HCT116 (cell line): ENCODE measurements at regions not wholly inside any gene's neighbourhood (a gene's known extent, or its start where the extent isn't known, plus 50 kb on each side); places are given as distances from the start of the nearest gene placed in this dataset.

ENCODE experiments used
- ATAC-seq: fragments of 200-7000 bp; cut with Tn5 transposase; 2 replicates; pipeline ENCODE4 v1.9.1; 2020; ENCODE audit warnings: mild to moderate bottlenecking, moderate library complexity
- BruUV-seq: library from RNA; stranded (reverse); fragments of 400-500 nt; replicated peaks from 2 replicates; lab custom pipeline; 2021; lab: Mats Ljungman, UMichigan
- CTCF ChIA-PET: fragments of 300-600 bp; sonication (Branson Sonifier 250); formaldehyde crosslinking; loops from one replicate; lab custom pipeline; 2021; ENCODE audit warnings: antibody characterized with exemption; lab: Charles Lee
- POLR2A ChIA-PET: fragments of 300-600, 350-600 bp; sonication (Branson Sonifier 250); formaldehyde crosslinking; loops from one replicate; lab custom pipeline; 2021; ENCODE audit warnings: antibody characterized with exemption; lab: Charles Lee
- RAD21 ChIA-PET, 2 experiments: fragments of 300-600 bp; sonication (Branson Sonifier 250); formaldehyde crosslinking; loops; one replicate each; lab custom pipeline; 2023; ENCODE audit warnings: low total read pairs in 2 of 2; ENCODE audit not compliant: uncharacterized antibody in 2 of 2, unreplicated experiment in 2 of 2, low non-redundant PET in 1 of 2; lab: Charles Lee
- DNase-seq: peaks from one replicate; pipeline ENCODE4 v3.0.0-alpha.2; 2010; ENCODE audit warnings: low read depth, low spot score
- H2AFZ ChIP-seq: fragments of 200-600 bp; shearing (Covaris generic), sonication (generic); 2 replicates; pipeline ENCODE4 v1.6.1; 2017; ENCODE audit warnings: low read depth, mixed run types, mixed read lengths, antibody characterized with exemption, low read length; ENCODE audit not compliant: poor library complexity, severe bottlenecking
- H3K27ac ChIP-seq: 2 replicates; pipeline ENCODE4 v1.5.1; 2012; ENCODE audit warnings: low read depth, low read length
- H3K27me3 ChIP-seq: fragments of 200-600 bp; sonication (generic); 2 replicates; pipeline ENCODE4 v1.6.1; 2016; ENCODE audit warnings: mixed run types, low read length, mixed read lengths; ENCODE audit not compliant: insufficient read depth
- H3K36me3 ChIP-seq, 2 experiments: fragments of 200-500 bp in 1 of 2; fragments of 200-600 bp in 1 of 2; sonication (Bioruptor generic) in 1 of 2; sonication (generic) in 1 of 2; 2 replicates each; pipeline versions ENCODE4 v1.5.1 to v1.6.1; 2014 to 2016; ENCODE audit warnings: low read length in 2 of 2, inconsistent platforms in 1 of 2, mixed read lengths in 1 of 2, mixed run types in 1 of 2; ENCODE audit not compliant: insufficient read depth in 2 of 2, control insufficient read depth in 1 of 2
- H3K4me1 ChIP-seq, 2 experiments: fragments of 200-600 bp in 1 of 2; sonication (generic) in 1 of 2; 2 replicates each; pipeline versions ENCODE4 v1.5.1 to v1.6.1; 2012 to 2017; ENCODE audit warnings: low read length in 2 of 2, inconsistent platforms in 1 of 2, mild to moderate bottlenecking in 1 of 2, mixed read lengths in 1 of 2, mixed run types in 1 of 2, moderate library complexity in 1 of 2; ENCODE audit not compliant: insufficient read depth in 2 of 2, control insufficient read depth in 1 of 2
- H3K4me2 ChIP-seq: fragments of 200-600 bp; sonication (generic); 2 replicates; pipeline ENCODE4 v1.6.1; 2017; ENCODE audit warnings: mixed run types, low read length, mixed read lengths
- H3K4me3 ChIP-seq, 2 experiments: fragments of 200-600 bp in 1 of 2; sonication (generic) in 1 of 2; replicated peaks in 1 of 2; 2 replicates each; pipeline ENCODE4 v1.5.1; 2011 to 2016; ENCODE audit warnings: low read length in 2 of 2, control low read depth in 1 of 2, low read depth in 1 of 2, mild to moderate bottlenecking in 1 of 2, mixed read lengths in 1 of 2, mixed run types in 1 of 2
- H3K79me2 ChIP-seq: fragments of 200-600 bp; sonication (generic); 2 replicates; pipeline ENCODE4 v1.6.1; 2017; ENCODE audit warnings: mild to moderate bottlenecking, mixed run types, low read length, moderate library complexity, mixed read lengths; ENCODE audit not compliant: insufficient read depth
- H3K9ac ChIP-seq: fragments of 200-600 bp; sonication (generic); 2 replicates; pipeline ENCODE4 v1.6.1; 2016; ENCODE audit warnings: low read length, mixed read lengths
- H3K9me2 ChIP-seq: fragments of 200-600 bp; sonication (generic), shearing (Covaris generic); 2 replicates; pipeline ENCODE4 v1.6.1; 2017; ENCODE audit warnings: mixed run types, mild to moderate bottlenecking, moderate library complexity; ENCODE audit not compliant: insufficient read depth
- H3K9me3 ChIP-seq, 2 experiments: fragments of 200-500 bp in 1 of 2; fragments of 200-600 bp in 1 of 2; sonication (Bioruptor generic) in 1 of 2; sonication (generic) in 1 of 2; 2 replicates each; pipeline ENCODE4 v1.6.1; 2014 to 2017; ENCODE audit warnings: low read length in 2 of 2, mixed read lengths in 2 of 2, inconsistent platforms in 1 of 2, low read depth in 1 of 2, mild to moderate bottlenecking in 1 of 2, mixed run types in 1 of 2, moderate library complexity in 1 of 2; ENCODE audit not compliant: control insufficient read depth in 1 of 2, insufficient read depth in 1 of 2
- H4K20me1 ChIP-seq: fragments of 200-600 bp; sonication (generic), shearing (Covaris generic); 2 replicates; pipeline ENCODE4 v1.6.1; 2017; ENCODE audit warnings: mixed run types, mild to moderate bottlenecking, moderate library complexity; ENCODE audit not compliant: insufficient read depth
- ATF3 ChIP-seq: IDR thresholded peaks from 2 replicates; pipeline ENCODE4 v1.6.1; 2012
- CBX3 ChIP-seq: IDR thresholded peaks from 2 replicates; pipeline ENCODE4 v1.6.1; 2012; ENCODE audit warnings: low read depth
- CTCF ChIP-seq, 3 experiments: fragments of 200-600 bp in 1 of 3; sonication (generic) in 1 of 3; IDR thresholded peaks in 2 of 3; conservative IDR thresholded peaks in 1 of 3; 2 replicates each; pipeline ENCODE4 v1.5.1; 2012 to 2017; ENCODE audit warnings: low read depth in 2 of 3, low read length in 2 of 3, antibody characterized with exemption in 1 of 3, borderline replicate concordance in 1 of 3, control low read depth in 1 of 3, mild to moderate bottlenecking in 1 of 3, mixed read lengths in 1 of 3, mixed run types in 1 of 3, moderate library complexity in 1 of 3; ENCODE audit not compliant: insufficient read depth in 1 of 3
- EGR1 ChIP-seq: IDR thresholded peaks from 2 replicates; pipeline ENCODE4 v1.6.1; 2012; ENCODE audit warnings: low read depth
- ELF1 ChIP-seq: IDR thresholded peaks from 2 replicates; pipeline ENCODE4 v1.6.1; 2012; ENCODE audit warnings: low read depth, borderline replicate concordance
- FOSL1 ChIP-seq: IDR thresholded peaks from 2 replicates; pipeline ENCODE4 v1.6.1; 2012; ENCODE audit warnings: low read depth
- MAX ChIP-seq: IDR thresholded peaks from 2 replicates; pipeline ENCODE4 v1.6.1; 2012
- POLR2A ChIP-seq: IDR thresholded peaks from 2 replicates; pipeline ENCODE4 v1.7.0; 2011; ENCODE audit warnings: borderline replicate concordance; ENCODE audit not compliant: insufficient read depth, insufficient read length; ENCODE audit errors: extremely low read depth
- POLR2AphosphoS5 ChIP-seq: IDR thresholded peaks from 2 replicates; pipeline ENCODE4 v1.6.1; 2011; ENCODE audit warnings: mild to moderate bottlenecking, low read depth, low read length, moderate library complexity
- REST ChIP-seq: IDR thresholded peaks from 2 replicates; pipeline ENCODE4 v1.6.1; 2012; ENCODE audit warnings: low read depth
- TCF7L2 ChIP-seq: IDR thresholded peaks from 2 replicates; pipeline ENCODE4 v1.7.0; 2011; ENCODE audit warnings: borderline replicate concordance, inconsistent platforms; ENCODE audit not compliant: insufficient read depth, insufficient read length; ENCODE audit errors: extremely low read depth
- YY1 ChIP-seq: IDR thresholded peaks from 2 replicates; pipeline ENCODE4 v1.6.1; 2011; ENCODE audit warnings: low read length, low read depth, moderate library complexity, mild to moderate bottlenecking; ENCODE audit not compliant: insufficient replicate concordance; ENCODE audit errors: extremely low read depth
- ZNF274 ChIP-seq: fragments of 200-500 bp; sonication (Bioruptor generic); IDR thresholded peaks from 2 replicates; pipeline ENCODE4 v1.6.1; 2014; ENCODE audit warnings: mild to moderate bottlenecking, low read depth, low read length, inconsistent platforms
- intact Hi-C: fragments of 100-400 bp; cut with micrococcal nuclease; formaldehyde crosslinking; loops from 2 replicates; pipeline ENCODE4 v1.10.0; 2022

- no peaks in the 10 kb centered on the region for H3K79me2 ChIP-seq
- intact Hi-C loops, result no loop called here
These were observed 192.2 kb upstream of the NRIP1 start for GRCh38 chr21:15256996-15257395.

More at GRCh38 chr21:15256996-15257395, 192.2 kb upstream of the NRIP1 start:
- H3K4me3 ChIP-seq, result no peak overlapping the region
- TF ChIP-seq ATF3 (no peak), CBX3 (no peak), CTCF (IDR thresholded peaks at IDR 0.05 in 2 of 3, conservative IDR thresholded peaks at IDR 0.05 in 1 of 3; ENCODE audit: borderline replicate concordance in 1 of 3, insufficient read depth in 1 of 3, low read depth in 2 of 3, low read length in 2 of 3) (no peak), REST (no peak), EGR1 (no peak), POLR2AphosphoS5 (no peak), MAX (no peak), POLR2A (no peak), TCF7L2 (no peak), FOSL1 (no peak), ZNF274 (no peak), ELF1 (no peak), YY1 (no peak)
- H3K4me2 ChIP-seq, result no peak overlapping the region
- no peaks in the 10 kb centered on the region; a peak in 1 of 4 replicates for H3K9me3 ChIP-seq
- no peaks in the 10 kb centered on the region for H3K36me3 ChIP-seq
- H3K4me1 ChIP-seq, result no peaks in the 10 kb centered on the region
- ChIA-PET POLR2A (no interaction called here), RAD21 (no interaction called here), CTCF (no interaction called here)
- no peak overlapping the region for H3K27ac ChIP-seq
- no peak for DNase-seq
- no peak overlapping the region for H3K9ac ChIP-seq
- no peak overlapping the region for H2AFZ ChIP-seq
- no peaks in the 10 kb centered on the region for H3K9me2 ChIP-seq
- no peak for ATAC-seq
- no TSS peak for BruUV-seq
- no peaks in the 10 kb centered on the region for H4K20me1 ChIP-seq
- H3K27me3 ChIP-seq, result no peaks in the 10 kb centered on the region
